ENCODE measurements at regions not wholly inside any gene's neighbourhood (a gene's known extent, or its start where the extent isn't known, plus 50 kb on each side); places are given as distances from the start of the nearest gene placed in this dataset.

DNA sequence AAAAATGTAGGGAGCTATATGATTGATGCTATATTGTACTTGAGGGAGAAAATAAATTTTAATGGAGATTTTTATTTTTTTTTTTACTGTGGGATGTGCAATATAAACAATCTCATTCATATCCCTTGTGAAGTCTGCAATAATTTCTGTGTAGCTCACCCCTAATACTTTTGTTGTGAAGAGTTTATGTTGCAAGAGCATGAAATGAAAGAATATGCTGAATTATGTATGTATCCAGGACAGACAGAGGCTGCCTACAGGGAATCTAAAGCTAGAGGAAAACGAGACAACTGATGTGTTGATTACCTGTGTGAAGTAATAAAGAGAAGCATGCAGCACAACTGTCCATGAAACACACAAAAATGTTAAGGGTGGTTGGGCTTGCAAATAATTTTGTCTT is 643.3 kb downstream of the DCDC2C start:
- Mint-ChIP-seq H3K27me3 (ENCODE audit: low read depth) (no peaks in the 10 kb centered on the region), H3K9me3 (ENCODE audit: low read depth) (peaks cover 11% of the 10 kb centered on the region), H3K27ac (ENCODE audit: unreplicated experiment) (no peak overlapping the region), H3K36me3 (ENCODE audit: low read depth) (peaks cover 2% of the 10 kb centered on the region), H3K4me1 (ENCODE audit: low read depth) (no peaks in the 10 kb centered on the region), H3K4me3 (ENCODE audit: unreplicated experiment) (no peak overlapping the region)
- no peak for DNase-seq (ENCODE audit: low spot score)
- TF ChIP-seq, protein P1, sequence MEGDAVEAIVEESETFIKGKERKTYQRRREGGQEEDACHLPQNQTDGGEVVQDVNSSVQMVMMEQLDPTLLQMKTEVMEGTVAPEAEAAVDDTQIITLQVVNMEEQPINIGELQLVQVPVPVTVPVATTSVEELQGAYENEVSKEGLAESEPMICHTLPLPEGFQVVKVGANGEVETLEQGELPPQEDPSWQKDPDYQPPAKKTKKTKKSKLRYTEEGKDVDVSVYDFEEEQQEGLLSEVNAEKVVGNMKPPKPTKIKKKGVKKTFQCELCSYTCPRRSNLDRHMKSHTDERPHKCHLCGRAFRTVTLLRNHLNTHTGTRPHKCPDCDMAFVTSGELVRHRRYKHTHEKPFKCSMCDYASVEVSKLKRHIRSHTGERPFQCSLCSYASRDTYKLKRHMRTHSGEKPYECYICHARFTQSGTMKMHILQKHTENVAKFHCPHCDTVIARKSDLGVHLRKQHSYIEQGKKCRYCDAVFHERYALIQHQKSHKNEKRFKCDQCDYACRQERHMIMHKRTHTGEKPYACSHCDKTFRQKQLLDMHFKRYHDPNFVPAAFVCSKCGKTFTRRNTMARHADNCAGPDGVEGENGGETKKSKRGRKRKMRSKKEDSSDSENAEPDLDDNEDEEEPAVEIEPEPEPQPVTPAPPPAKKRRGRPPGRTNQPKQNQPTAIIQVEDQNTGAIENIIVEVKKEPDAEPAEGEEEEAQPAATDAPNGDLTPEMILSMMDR (IDR thresholded peaks at IDR 0.05) = no peak

DNA sequence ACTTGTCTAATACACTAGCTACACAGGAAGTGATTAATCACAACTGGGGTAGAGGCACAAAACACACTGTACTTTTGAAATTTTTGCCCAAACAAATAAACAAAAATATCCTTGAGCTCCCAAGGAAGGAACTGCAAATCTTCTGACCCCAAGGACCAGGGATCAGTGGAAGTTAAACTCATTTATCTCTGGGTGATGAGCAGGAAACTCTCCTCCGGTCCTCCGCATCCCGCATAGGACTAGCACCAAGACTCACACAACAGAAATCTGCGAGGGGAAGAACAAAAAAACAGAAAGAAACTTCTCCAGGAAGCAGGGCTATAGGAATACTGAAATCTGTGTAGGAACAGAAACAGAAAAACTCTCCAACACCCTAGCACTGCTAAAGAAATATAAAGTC is 650.3 kb downstream of the DCDC2C start:
- H3K4me3 Mint-ChIP-seq (ENCODE audit: unreplicated experiment) = no peak overlapping the region
- DNase-seq (ENCODE audit: low spot score) = no peak
- peak overlapping the region; percentile 38 for H3K27ac Mint-ChIP-seq (ENCODE audit: unreplicated experiment)
- H3K4me1 Mint-ChIP-seq (ENCODE audit: low read depth) = no peaks in the 10 kb centered on the region
- TF ChIP-seq, protein P1 (IDR thresholded peaks at IDR 0.05) = no peak
- H3K27me3 Mint-ChIP-seq (ENCODE audit: low read depth) = no peaks in the 10 kb centered on the region
- peaks cover 2% of the 10 kb centered on the region for H3K9me3 Mint-ChIP-seq (ENCODE audit: low read depth)
- no peaks in the 10 kb centered on the region for H3K36me3 Mint-ChIP-seq (ENCODE audit: low read depth)

GRCh38 chr2:4354164-4354563 is 650.8 kb downstream of the DCDC2C start:
- no peak overlapping the region for H3K27ac Mint-ChIP-seq (ENCODE audit: unreplicated experiment)
- H3K27me3 Mint-ChIP-seq (ENCODE audit: low read depth) = no peaks in the 10 kb centered on the region
- H3K9me3 Mint-ChIP-seq (ENCODE audit: low read depth) = peaks cover 2% of the 10 kb centered on the region
- no peak for DNase-seq (ENCODE audit: low spot score)
- H3K36me3 Mint-ChIP-seq (ENCODE audit: low read depth) = no peaks in the 10 kb centered on the region
- no peak overlapping the region for H3K4me3 Mint-ChIP-seq (ENCODE audit: unreplicated experiment)
- TF ChIP-seq, protein P1 (IDR thresholded peaks at IDR 0.05) = no peak
- no peaks in the 10 kb centered on the region for H3K4me1 Mint-ChIP-seq (ENCODE audit: low read depth)

- H3K36me3 Mint-ChIP-seq (ENCODE audit: low read depth) = no peaks in the 10 kb centered on the region
- TF ChIP-seq, protein P1 (IDR thresholded peaks at IDR 0.05) = peak; percentile 69
- H3K4me1 Mint-ChIP-seq (ENCODE audit: low read depth) = no peaks in the 10 kb centered on the region
- no peaks in the 10 kb centered on the region for H3K27me3 Mint-ChIP-seq (ENCODE audit: low read depth)
- H3K9me3 Mint-ChIP-seq (ENCODE audit: low read depth) = peaks cover 2% of the 10 kb centered on the region
- H3K4me3 Mint-ChIP-seq (ENCODE audit: unreplicated experiment) = no peak overlapping the region
- H3K27ac Mint-ChIP-seq (ENCODE audit: unreplicated experiment) = no peak overlapping the region
- DNase-seq (ENCODE audit: low spot score) = no peak
These were observed 651.3 kb downstream of the DCDC2C start for GRCh38 chr2:4354678-4355077.

GRCh38 chr2:4356109-4356508 is 652.7 kb downstream of the DCDC2C start:
- no peaks in the 10 kb centered on the region for H3K36me3 Mint-ChIP-seq (ENCODE audit: low read depth)
- TF ChIP-seq, protein P1 (IDR thresholded peaks at IDR 0.05) = no peak
- no peaks in the 10 kb centered on the region for H3K27me3 Mint-ChIP-seq (ENCODE audit: low read depth)
- peaks cover 2% of the 10 kb centered on the region for H3K9me3 Mint-ChIP-seq (ENCODE audit: low read depth)
- no peak overlapping the region for H3K27ac Mint-ChIP-seq (ENCODE audit: unreplicated experiment)
- DNase-seq (ENCODE audit: low spot score) = no peak
- H3K4me1 Mint-ChIP-seq (ENCODE audit: low read depth) = no peaks in the 10 kb centered on the region
- no peak overlapping the region for H3K4me3 Mint-ChIP-seq (ENCODE audit: unreplicated experiment)
